ENCODE measurements at regions not wholly inside any gene's neighbourhood (a gene's known extent, or its start where the extent isn't known, plus 50 kb on each side); places are given as distances from the start of the nearest gene placed in this dataset.
"Not testable (repeated sequence)": the region's sequence is repeated elsewhere in the genome, so short reads cannot be mapped to it uniquely, and the experiment has no call there.

DNA sequence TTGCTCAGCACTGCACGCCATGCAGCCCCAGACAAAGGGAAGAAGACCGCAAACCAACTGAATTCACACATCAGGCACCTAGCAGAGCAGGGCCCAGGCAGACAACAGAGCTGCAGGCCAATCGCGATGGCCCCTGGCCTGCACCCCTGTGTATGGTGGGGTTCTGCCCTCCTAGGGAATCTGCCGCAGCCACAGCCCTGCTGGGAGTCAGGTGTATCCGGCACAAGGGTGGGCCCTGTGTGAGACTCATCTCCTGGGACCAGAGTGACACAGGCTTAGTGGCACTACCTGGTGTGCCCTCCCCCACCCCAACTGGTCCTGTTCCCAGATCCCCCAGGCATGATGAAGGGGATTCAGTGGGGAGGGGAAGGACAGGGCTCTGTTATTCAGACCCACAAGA, 122.8 kb downstream of the ATPSCKMT start:
- DNase-seq = no peak

DNA sequence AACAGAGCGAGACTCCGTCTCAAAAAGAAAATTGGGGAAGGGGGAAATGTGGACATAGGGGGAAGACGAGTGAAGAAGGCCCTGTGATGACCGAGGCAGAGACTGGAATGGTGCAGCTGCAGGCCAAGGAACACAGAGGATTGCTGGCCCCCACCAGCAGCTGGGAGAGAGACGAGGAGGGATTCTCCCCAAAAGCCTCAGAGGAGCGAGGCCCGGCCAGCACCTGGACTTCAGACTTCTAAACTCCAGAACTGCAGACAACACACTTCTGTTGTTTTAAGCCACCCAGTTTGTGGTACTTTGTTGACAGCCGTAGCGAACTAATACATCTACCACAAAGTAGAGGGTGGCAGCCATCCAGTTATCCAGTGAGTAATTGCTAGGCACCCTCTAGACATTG, 124.6 kb downstream of the ATPSCKMT start:
- no peak for DNase-seq

DNA sequence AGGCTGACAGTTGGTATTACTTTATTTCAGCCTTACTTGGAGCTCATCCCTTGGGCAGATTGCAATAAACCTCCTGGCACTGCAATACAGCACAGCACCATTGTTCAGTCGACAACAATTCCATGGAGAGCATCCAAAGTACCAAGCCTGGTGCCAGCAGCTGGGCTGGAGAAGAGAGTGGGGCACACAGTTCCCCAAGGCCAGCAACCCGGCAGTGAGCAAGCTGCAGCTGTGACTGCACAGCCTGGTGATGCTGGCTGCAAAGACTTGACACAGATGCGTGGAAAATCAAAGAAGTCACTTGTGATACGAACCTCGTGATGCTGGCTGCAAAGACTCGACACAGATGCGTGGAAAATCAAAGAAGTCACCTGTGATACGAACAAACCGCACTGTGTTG, 125.4 kb downstream of the ATPSCKMT start:
- DNase-seq = peak; percentile 85

- no peak for DNase-seq
Observed at GRCh38 chr5:10123254-10123989, 126.3 kb downstream of the ATPSCKMT start.

- DNase-seq = no peak
Observed at GRCh38 chr5:10122076-10122726, 127.5 kb downstream of the ATPSCKMT start.

DNA sequence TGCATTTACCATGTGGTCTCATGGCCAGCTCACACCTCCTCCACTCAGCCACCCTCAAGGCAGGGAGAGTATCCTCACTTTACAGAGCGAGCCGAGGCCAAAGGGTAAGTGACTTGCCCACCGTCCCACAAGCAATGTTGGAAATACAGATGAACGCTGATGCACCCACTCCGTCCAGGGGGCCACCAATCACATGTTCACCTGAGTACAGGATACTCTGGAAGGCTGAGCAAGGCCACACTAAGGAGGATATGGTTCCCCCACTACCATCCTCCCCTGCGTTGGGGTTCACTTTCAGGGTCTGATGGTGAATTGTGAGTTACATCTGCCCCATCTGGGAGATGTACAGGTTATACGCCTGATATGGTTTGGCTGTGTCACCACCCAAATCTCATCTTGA, 128.8 kb downstream of the ATPSCKMT start:
- DNase-seq = no peak

DNA sequence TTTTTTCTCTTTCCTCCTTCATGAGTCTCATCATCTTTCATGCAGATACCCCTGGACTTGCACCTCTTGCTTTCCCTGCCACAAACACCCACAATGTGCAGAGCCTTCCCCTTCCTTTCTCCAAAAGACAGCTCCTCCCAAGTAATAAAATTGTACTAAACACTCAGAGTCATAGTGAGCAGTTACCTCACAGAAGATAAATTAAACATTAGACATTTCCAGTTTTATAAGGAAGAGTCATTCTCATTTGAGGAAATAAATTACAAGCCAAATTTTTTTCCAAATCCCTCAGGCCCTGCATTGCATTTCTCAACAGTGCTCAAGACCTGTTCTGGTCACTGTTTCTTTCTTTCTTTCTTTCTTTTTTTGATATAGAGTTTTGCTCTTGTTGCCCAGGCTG, 131.5 kb downstream of the ATPSCKMT start:
- DNase-seq = no peak

DNA sequence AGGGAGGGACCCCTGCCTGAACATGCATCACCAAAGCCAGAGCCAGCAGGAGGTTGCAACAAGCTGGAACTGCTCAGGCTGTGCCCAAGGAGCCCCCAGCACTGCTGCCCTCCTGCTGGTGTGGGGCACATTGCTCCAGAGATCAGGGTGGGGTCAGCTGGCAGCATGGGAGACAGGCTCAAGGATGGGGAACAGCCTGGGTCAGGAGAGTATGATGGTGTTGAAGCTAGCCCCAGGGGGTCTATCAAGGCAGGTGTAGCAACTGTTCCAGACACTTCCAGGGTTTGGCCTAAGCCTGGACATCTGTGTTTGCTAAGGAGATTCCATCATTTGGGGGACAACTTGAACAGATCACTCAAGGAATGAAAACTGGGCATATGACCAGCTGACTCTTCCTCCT, 133.1 kb downstream of the ATPSCKMT start:
- DNase-seq = no peak

DNA sequence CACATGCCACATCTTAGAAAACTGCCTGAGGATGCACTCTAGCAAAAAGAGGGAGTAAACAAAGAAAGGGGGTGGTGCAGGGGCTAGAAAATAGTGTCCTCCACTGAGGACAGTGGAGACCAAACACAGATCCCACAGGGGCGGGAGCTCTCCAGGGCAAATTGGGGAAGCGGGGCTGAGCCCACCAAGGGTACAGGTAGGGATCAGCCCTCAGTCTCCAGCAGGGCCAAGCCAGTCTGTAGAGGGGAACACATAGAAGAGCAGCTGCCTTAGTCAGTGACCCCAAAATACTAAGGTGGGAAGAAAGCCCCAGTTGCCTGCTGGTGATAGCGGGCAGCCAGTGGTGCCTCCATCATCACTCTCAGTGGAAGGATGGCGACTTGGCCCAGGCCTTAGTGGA, 134.0 kb downstream of the ATPSCKMT start:
- DNase-seq = no peak

DNA sequence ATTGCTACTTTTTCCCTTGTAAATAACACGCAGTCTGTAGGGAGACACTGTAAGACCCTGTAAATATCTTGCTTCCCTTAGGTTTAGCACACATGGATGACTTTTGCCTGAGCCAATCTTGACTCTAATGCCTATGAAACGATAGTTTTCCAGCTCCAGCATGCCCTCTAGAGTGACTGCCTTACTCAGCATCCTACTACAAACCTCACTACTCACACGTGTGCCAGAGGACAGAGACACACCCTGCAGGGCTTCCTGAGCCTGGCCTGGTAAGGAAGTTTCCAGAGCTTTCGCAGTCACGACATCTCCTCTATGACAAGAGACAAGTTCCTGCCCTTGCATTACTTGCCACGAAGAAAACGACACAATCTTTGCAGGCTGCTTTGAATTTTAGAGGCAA, 138.1 kb downstream of the ATPSCKMT start:
- DNase-seq = no peak

GRCh38 chr5:10110228-10110627, 139.5 kb downstream of the ATPSCKMT start:
- DNase-seq = no peak

- no peak for DNase-seq
Observed at GRCh38 chr5:10109299-10109698, 140.4 kb downstream of the ATPSCKMT start.

GRCh38 chr5:10106806-10107205, 142.9 kb downstream of the ATPSCKMT start:
- DNase-seq = no peak

DNA sequence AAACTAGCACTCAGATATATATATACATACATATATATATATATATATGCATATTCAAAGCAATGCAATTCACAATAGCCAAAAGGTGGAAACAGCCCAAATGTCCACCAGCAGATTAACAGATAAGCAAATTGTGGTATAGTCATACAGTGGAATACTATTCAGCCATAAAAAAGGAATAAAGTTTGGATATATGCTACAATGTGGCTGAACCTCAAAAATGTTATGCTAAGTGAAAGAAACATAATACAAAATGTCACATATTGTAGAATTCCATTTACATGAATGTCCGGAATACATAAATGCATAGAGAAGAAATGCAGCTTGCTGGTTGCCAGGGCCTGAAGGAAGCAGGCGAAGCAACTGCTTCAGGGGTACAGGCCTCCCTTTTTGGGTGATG, 143.4 kb downstream of the ATPSCKMT start:
- no peak for DNase-seq

- no peak for DNase-seq
Observed at GRCh38 chr5:10102706-10103497, 146.8 kb downstream of the ATPSCKMT start.

GRCh38 chr5:10102235-10102634, 147.5 kb downstream of the ATPSCKMT start:
- not testable (repeated sequence) for DNase-seq

GRCh38 chr5:10099548-10099947, 150.1 kb downstream of the ATPSCKMT start:
- DNase-seq = no peak

- DNase-seq = no peak
Observed at GRCh38 chr5:10091701-10092100, 158.0 kb downstream of the ATPSCKMT start.

GRCh38 chr5:10090074-10090473, 159.6 kb downstream of the ATPSCKMT start:
- DNase-seq = no peak

DNA sequence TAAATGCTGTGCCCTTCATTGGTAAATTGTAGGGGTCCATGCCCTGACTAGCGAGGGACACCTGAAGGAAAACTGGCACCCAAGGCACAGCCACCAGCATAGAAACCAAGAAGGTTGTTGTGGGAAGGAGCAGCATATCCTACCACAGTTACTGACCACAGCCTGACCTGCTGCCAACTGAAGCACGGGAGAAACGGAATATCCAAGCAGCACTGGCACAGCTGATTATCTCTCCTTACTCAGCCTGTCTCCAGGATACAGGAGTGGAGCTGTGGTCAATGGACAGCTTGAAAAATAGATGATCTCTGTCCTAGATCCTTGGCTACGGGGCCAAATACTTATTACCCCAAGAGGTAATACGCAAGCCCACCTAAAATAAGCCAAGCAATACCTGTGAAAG, 164.5 kb downstream of the ATPSCKMT start:
- no peak for DNase-seq

- no peak for DNase-seq
Observed at GRCh38 chr5:10081584-10081983, 168.1 kb downstream of the ATPSCKMT start.

DNA sequence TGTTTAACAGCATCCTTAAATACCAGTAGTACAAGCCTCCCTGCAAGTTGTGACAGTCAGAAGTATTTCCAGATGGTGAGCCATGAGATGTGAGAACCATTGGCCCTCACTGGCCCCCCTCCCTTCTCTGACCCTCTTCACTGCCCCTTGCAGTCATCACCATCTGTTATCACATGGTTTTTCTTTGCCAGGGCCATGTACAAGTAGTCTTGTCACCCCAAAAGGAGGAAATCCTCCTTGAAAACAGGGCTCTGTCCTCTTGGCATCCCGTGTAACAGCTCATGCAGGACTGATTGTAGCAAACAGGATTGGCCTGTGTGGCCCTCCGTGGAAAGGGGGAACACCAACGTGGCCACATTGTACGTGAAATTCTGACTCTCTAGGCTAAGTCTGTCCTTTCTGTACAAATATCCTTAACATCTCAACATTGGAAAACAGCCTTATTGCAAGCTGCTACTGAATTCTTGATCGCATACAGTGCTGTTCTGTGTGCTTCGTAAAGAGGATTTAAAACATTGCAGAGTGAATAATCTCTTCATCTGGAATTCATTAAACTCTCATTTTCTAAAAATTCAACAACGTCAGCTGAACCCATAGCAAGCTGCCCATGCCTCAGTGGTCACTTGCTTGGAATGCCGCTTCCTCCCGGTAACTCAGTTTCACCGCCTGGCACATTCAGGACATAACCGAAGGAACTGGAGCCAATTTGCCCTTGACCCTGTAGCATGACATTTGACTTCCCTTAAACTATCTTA, 171.7 kb downstream of the ATPSCKMT start:
- no peak for DNase-seq

Data from occipital lobe (tissue), 1 donor.